ENCODE measurements at regions not wholly inside any gene's neighbourhood (a gene's known extent, or its start where the extent isn't known, plus 50 kb on each side); places are given as distances from the start of the nearest gene placed in this dataset.

DNA sequence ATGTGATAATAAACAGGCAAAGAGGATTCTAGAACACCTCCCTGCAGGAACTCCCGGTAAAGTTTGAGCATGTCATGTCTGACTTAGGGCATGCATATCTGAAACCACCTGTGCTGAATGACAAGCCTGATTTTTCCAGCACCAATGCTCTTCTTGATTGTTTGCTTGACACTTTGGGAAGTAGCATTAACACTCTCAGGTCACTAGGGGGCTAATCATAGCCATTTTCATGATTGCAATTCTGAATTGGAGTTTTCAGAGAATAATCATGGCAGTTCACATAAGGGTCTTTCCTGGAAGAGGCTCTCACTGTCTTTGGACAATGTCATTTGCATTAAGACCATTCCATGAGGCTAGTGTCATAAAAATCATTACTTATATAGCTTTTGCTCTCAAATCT lies 234.4 kb upstream of the MTNR1B start:
- no peak for DNase-seq (ENCODE audit: low spot score)
- Mint-ChIP-seq H3K27me3 (ENCODE audit: low read depth) (no peaks in the 10 kb centered on the region), H3K4me3 (ENCODE audit: unreplicated experiment) (no peak overlapping the region), H3K4me1 (ENCODE audit: low read depth) (peaks cover 18% of the 10 kb centered on the region), H3K36me3 (ENCODE audit: low read depth) (no peaks in the 10 kb centered on the region), H3K27ac (ENCODE audit: unreplicated experiment) (no peak overlapping the region), H3K9me3 (ENCODE audit: low read depth) (no peaks in the 10 kb centered on the region)
- TF ChIP-seq, protein P1, sequence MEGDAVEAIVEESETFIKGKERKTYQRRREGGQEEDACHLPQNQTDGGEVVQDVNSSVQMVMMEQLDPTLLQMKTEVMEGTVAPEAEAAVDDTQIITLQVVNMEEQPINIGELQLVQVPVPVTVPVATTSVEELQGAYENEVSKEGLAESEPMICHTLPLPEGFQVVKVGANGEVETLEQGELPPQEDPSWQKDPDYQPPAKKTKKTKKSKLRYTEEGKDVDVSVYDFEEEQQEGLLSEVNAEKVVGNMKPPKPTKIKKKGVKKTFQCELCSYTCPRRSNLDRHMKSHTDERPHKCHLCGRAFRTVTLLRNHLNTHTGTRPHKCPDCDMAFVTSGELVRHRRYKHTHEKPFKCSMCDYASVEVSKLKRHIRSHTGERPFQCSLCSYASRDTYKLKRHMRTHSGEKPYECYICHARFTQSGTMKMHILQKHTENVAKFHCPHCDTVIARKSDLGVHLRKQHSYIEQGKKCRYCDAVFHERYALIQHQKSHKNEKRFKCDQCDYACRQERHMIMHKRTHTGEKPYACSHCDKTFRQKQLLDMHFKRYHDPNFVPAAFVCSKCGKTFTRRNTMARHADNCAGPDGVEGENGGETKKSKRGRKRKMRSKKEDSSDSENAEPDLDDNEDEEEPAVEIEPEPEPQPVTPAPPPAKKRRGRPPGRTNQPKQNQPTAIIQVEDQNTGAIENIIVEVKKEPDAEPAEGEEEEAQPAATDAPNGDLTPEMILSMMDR (IDR thresholded peaks at IDR 0.05) = peak; percentile 73

DNA sequence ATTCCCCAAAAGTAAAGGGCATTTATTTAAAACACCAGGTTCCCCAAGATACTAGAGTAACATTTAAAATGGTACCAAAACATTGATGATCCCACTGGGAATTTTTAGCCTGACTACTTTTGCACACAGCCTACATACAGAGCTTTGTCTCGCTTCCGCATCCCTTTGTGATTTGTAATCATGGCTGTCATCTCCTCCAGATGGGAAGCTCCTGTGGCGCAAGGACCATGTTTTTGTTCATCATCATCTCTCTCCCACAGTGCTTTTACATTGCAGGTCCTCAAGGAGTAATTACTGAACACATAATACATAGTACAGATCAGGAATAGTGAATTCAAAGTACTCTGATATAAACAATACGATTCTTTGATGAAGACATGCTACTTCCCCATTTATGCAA lies 231.2 kb upstream of the MTNR1B start:
- H3K27me3 Mint-ChIP-seq (ENCODE audit: low read depth) = no peaks in the 10 kb centered on the region
- no peaks in the 10 kb centered on the region for H3K9me3 Mint-ChIP-seq (ENCODE audit: low read depth)
- no peaks in the 10 kb centered on the region for H3K36me3 Mint-ChIP-seq (ENCODE audit: low read depth)
- no peak overlapping the region for H3K4me3 Mint-ChIP-seq (ENCODE audit: unreplicated experiment)
- TF ChIP-seq, protein P1 (IDR thresholded peaks at IDR 0.05) = no peak
- no peak for DNase-seq (ENCODE audit: low spot score)
- no peak overlapping the region for H3K27ac Mint-ChIP-seq (ENCODE audit: unreplicated experiment)
- H3K4me1 Mint-ChIP-seq (ENCODE audit: low read depth) = peaks cover 22% of the 10 kb centered on the region

DNA sequence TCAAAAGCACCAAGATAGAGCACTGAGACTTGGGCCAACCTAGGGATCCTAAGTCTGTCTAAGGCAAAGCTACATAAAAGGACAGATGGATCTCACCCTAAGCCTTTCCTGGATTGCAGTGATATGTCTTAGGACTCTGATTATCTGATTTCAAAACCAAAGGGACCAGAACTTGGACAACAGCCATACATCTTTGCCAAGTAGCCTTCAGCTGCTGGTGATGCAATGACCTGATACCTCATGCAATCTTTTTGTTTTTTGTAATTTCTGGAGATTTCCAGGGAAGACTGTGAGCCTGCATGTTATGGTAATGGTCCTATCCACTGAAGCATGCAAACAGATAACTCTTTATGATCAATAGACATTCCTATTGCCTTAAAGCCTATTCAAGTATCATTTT lies 230.4 kb upstream of the MTNR1B start:
- TF ChIP-seq, protein P1 (IDR thresholded peaks at IDR 0.05) = no peak
- Mint-ChIP-seq H3K9me3 (ENCODE audit: low read depth) (no peaks in the 10 kb centered on the region), H3K27me3 (ENCODE audit: low read depth) (no peaks in the 10 kb centered on the region), H3K4me1 (ENCODE audit: low read depth) (peaks cover 22% of the 10 kb centered on the region), H3K36me3 (ENCODE audit: low read depth) (no peaks in the 10 kb centered on the region), H3K4me3 (ENCODE audit: unreplicated experiment) (no peak overlapping the region), H3K27ac (ENCODE audit: unreplicated experiment) (peak overlapping the region; percentile 87)
- DNase-seq (ENCODE audit: low spot score) = no peak

DNA sequence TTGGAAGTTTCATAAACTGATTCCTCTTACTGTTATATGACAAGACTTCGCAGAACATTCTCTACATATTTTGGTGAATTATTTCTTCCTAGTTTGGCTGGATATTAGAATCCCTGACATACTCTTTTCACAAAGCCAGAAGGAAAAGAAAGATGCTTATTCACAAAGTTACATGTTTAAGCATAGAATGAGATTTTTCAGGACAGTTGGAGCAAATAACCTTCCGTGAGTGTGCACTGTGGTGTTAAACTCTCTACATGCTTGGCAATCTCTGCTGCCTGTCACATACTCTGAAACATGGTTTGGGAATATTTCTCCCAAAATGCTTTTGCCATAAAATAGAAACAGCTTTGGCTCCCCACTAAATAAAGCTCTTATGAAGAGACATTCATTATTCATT lies 230.0 kb upstream of the MTNR1B start:
- H3K36me3 Mint-ChIP-seq (ENCODE audit: low read depth) = no peaks in the 10 kb centered on the region
- H3K9me3 Mint-ChIP-seq (ENCODE audit: low read depth) = no peaks in the 10 kb centered on the region
- no peaks in the 10 kb centered on the region for H3K27me3 Mint-ChIP-seq (ENCODE audit: low read depth)
- no peak overlapping the region for H3K4me3 Mint-ChIP-seq (ENCODE audit: unreplicated experiment)
- H3K4me1 Mint-ChIP-seq (ENCODE audit: low read depth) = peaks cover 22% of the 10 kb centered on the region
- TF ChIP-seq, protein P1 (IDR thresholded peaks at IDR 0.05) = no peak
- DNase-seq (ENCODE audit: low spot score) = no peak
- peak overlapping the region; percentile 87 for H3K27ac Mint-ChIP-seq (ENCODE audit: unreplicated experiment)

DNA sequence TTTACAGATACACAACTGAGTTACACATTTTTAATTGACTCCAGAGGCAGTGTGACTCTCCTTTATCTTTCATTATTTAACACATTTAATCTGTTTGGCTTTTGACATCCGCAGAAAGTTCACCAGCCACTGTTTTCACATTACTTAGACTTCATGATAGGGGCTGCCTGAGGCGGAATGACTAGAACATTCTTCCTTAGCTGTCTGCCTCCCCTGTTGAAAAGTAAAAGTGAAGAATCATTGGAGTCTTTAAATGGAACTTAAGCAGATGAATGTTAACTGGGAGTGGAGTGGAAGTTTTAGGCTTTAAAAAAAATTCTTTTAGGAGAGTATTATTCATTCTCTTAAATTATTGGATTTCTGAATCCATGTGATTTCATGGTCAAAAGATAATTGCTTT lies 229.2 kb upstream of the MTNR1B start:
- Mint-ChIP-seq H3K36me3 (ENCODE audit: low read depth) (no peaks in the 10 kb centered on the region), H3K4me1 (ENCODE audit: low read depth) (peaks cover 22% of the 10 kb centered on the region), H3K9me3 (ENCODE audit: low read depth) (no peaks in the 10 kb centered on the region), H3K4me3 (ENCODE audit: unreplicated experiment) (no peak overlapping the region), H3K27ac (ENCODE audit: unreplicated experiment) (peak overlapping the region; percentile 87), H3K27me3 (ENCODE audit: low read depth) (no peaks in the 10 kb centered on the region)
- TF ChIP-seq, protein P1 (IDR thresholded peaks at IDR 0.05) = no peak
- no peak for DNase-seq (ENCODE audit: low spot score)
